AG04449 (cell line): ENCODE measurements at regions not wholly inside any gene's neighbourhood (a gene's known extent, or its start where the extent isn't known, plus 50 kb on each side); places are given as distances from the start of the nearest gene placed in this dataset.
"Not testable (repeated sequence)": the region's sequence is repeated elsewhere in the genome, so short reads cannot be mapped to it uniquely, and the experiment has no call there.

ENCODE experiments used
- CTCF ChIA-PET: fragments of 350-600 bp; formaldehyde crosslinking; extraction: SDS; loops from one replicate; lab custom pipeline; 2021; ENCODE audit warnings: antibody characterized with exemption; lab: Yijun Ruan, JAX
- POLR2A ChIA-PET: fragments of 400-600, 350-600 bp; formaldehyde crosslinking; extraction: SDS; loops from one replicate; lab custom pipeline; 2020; ENCODE audit warnings: antibody characterized with exemption, inconsistent platforms; lab: Yijun Ruan, JAX
- DNase-seq: peaks from one replicate; pipeline ENCODE4 v3.0.0-alpha.2; 2010; ENCODE audit warnings: low read depth, low spot score
- H3K4me3 ChIP-seq: 2 replicates; pipeline ENCODE4 v1.5.1; 2011; ENCODE audit warnings: low read depth, mild to moderate bottlenecking, control low read depth, low read length
- TF ChIP-seq, protein P1 (sequence below): IDR thresholded peaks from one replicate; pipeline ENCODE4 v1.5.1; 2011; ENCODE audit warnings: mild to moderate bottlenecking, moderate library complexity, low read length, control low read depth, inconsistent platforms; ENCODE audit not compliant: insufficient read depth; ENCODE audit errors: missing control alignments

DNA sequence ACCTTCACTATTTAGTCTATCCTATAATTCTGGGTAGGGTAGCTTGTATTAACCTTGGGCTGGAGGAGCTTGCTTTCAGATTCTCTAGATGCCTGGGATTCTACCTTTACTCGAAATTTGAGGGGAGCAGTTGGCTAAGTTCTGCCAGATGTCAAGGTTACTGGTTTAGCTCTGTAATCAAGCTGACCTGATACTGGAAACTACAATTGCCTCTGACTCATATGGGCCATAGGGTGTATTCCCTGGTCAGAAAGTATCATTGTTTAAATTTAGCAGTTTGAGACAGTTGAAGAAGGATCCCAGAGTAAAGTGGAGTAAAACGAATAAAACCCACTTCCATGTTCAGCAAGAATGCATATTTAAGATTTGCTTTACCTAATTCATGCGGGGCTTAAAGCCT lies 337.6 kb downstream of the SPIN4 start:
- TF ChIP-seq, protein P1, sequence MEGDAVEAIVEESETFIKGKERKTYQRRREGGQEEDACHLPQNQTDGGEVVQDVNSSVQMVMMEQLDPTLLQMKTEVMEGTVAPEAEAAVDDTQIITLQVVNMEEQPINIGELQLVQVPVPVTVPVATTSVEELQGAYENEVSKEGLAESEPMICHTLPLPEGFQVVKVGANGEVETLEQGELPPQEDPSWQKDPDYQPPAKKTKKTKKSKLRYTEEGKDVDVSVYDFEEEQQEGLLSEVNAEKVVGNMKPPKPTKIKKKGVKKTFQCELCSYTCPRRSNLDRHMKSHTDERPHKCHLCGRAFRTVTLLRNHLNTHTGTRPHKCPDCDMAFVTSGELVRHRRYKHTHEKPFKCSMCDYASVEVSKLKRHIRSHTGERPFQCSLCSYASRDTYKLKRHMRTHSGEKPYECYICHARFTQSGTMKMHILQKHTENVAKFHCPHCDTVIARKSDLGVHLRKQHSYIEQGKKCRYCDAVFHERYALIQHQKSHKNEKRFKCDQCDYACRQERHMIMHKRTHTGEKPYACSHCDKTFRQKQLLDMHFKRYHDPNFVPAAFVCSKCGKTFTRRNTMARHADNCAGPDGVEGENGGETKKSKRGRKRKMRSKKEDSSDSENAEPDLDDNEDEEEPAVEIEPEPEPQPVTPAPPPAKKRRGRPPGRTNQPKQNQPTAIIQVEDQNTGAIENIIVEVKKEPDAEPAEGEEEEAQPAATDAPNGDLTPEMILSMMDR = no peak
- ChIA-PET POLR2A (no interaction called here), CTCF (no interaction called here)
- no peak overlapping the region for H3K4me3 ChIP-seq
- DNase-seq = no peak

DNA sequence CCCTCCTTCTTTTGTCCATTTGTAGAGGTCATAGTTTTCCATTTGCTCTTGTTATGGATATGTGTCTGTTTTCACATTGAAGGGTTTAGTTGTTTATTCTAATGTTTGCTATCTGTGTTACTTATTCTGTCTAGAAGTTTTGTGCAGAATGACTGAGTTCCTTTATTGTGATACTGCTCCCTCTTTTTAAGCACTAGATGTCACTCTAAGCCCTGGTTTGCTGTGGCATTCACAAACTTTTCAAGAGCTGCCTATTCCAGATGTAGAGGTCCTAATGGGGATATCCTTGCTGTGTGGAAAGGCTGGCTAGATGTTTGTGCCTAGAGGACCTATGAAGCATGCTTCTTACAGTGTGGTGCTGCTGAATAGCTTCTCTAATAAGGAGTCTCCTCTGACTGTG lies 338.6 kb downstream of the SPIN4 start:
- ChIA-PET CTCF (no interaction called here), POLR2A (no interaction called here)
- no peak for DNase-seq
- TF ChIP-seq, protein P1 = no peak
- no peak overlapping the region for H3K4me3 ChIP-seq

DNA sequence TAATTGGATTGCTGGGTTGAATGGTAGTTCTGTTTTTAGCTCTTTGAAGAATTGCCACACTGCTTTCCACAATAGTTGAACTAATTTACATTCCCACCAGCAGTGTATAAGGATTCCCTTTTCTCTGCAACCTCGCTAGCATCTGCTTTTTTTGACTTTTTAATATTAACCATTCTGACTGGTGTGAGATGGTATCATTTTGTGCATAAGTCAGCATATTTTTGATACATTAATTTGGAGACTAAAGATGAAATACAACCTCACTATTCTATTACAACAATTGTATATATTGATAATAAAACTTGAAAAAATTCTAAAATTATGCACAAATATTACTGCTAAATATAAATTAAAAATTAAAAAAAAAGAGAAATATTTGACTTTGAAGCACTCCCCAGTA lies 350.9 kb downstream of the SPIN4 start:
- POLR2A ChIA-PET, CTCF ChIA-PET, DNase-seq: not testable (repeated sequence)

More for the DNA sequence above, 350.9 kb downstream of the SPIN4 start:
- not testable (repeated sequence) for H3K4me3 ChIP-seq
